Activated CD8-positive, alpha-beta memory T cell treated with anti-CD3 and anti-CD28 coated beads, Interleukin-2, amount 50 U/mL, for 4 hours (primary cell): ENCODE measurements at regions not wholly inside any gene's neighbourhood (a gene's known extent, or its start where the extent isn't known, plus 50 kb on each side); places are given as distances from the start of the nearest gene placed in this dataset.
"Not testable (repeated sequence)": the region's sequence is repeated elsewhere in the genome, so short reads cannot be mapped to it uniquely, and the experiment has no call there.

Experiments
- DNase-seq: peaks from one replicate; pipeline ENCODE4 v3.0.0-alpha.2; 2020

DNA sequence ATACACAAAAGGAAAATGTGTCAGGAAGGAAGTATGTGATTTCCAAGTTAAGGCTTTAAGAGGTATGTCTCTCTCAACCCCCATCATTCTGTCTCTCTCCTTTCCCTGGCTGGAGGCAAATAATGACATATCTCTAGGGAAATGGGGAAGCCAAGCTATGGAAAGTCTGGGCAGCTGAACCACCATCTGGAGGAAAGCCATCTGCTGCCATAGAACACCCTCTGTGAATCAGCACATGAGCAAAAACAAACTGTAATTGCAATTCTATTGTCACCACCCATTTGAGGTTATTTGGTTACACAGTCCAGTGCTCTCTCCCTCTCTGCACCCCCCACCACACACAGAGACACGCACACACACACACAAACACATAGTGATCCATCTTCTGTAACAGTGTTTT, 766.2 kb downstream of the FLRT2 start:
- DNase-seq = no peak

GRCh38 chr14:86288336-86288735, 758.4 kb downstream of the FLRT2 start:
- no peak for DNase-seq

DNA sequence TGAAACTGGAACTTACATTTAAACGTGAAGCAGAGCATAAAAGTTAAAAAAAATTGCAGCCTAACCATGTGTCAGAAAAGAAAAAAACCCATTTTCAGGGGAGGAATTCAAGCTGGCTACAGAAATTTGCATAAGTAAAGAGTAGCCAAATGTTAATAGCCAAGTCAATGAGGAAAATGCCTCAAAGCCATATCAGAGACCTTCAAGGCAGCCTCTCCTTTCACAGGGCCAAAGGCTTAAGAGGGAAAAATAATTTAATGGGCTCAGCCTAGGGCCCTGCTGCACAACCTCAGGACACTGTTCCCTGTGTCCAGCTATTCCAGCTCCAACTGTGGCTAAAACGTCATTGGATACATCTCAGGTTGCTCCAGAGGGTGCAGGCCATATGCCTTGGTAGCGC, 749.5 kb downstream of the FLRT2 start:
- DNase-seq = no peak

GRCh38 chr14:86257973-86258372, 728.0 kb downstream of the FLRT2 start:
- no peak for DNase-seq

DNA sequence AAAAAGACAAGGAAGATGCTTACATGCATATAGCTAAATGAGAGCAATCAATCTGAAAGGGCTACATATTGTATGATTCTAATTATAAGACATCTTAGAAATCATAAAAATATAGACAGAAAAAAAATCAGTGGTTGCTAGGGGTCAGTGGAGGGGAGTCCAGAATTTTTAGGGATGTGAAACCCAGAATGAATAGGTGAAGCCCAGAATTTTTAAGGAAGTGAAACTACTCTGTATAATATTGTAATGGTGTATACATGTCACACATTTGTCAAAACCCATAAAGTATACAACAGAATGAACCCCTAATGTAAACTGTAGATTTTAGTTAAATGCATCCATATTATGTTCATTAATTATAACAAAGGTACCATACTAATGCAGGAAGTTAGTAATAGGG, 713.2 kb downstream of the FLRT2 start:
- DNase-seq = no peak

GRCh38 chr14:86237733-86238132, 707.8 kb downstream of the FLRT2 start:
- DNase-seq = no peak

GRCh38 chr14:86221755-86222154, 691.8 kb downstream of the FLRT2 start:
- no peak for DNase-seq

GRCh38 chr14:86221000-86221399, 691.1 kb downstream of the FLRT2 start:
- DNase-seq = no peak

DNA sequence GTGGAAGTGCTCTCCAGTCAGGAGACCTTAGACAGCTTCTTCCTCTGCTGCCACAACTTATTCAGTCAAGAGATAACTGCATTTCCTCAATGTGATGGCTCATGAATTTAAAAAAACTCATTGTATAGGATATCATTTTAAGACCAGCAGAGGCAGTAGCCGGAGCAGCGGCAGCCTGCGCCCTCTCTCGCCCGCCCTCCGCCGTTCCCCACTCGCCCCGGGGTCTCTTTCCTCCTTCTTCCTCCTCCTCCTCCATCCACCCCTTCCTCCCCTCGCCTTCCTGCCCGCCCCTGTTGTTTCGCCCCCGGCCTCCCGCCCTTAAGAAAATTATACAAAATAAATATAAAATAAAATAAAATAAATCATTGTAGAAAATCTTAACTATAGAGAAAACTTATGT, 687.6 kb downstream of the FLRT2 start:
- DNase-seq = no peak

- DNase-seq = no peak
Observed at GRCh38 chr14:86203843-86204242, 673.9 kb downstream of the FLRT2 start.

DNA sequence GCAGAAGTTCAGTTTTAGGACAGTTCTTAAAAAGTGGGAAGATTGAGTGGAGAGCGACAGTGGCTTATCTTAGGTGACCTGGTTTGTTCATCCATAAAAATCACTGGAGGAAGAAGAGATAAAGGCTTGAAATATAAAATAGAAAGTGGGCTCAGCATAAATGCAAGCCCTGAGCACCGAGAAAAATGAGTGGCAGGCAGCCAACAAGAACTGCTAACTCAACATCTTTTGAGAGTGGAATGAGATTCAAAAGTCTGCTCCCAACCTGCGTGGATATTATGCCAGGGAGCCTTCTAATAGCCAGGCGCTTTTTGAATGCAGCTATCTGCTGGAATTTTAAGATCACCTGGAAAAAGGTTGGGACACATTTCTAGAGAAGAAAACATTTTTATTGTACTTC, 666.5 kb downstream of the FLRT2 start:
- DNase-seq = no peak

GRCh38 chr14:86193756-86194155, 663.8 kb downstream of the FLRT2 start:
- DNase-seq = no peak

DNA sequence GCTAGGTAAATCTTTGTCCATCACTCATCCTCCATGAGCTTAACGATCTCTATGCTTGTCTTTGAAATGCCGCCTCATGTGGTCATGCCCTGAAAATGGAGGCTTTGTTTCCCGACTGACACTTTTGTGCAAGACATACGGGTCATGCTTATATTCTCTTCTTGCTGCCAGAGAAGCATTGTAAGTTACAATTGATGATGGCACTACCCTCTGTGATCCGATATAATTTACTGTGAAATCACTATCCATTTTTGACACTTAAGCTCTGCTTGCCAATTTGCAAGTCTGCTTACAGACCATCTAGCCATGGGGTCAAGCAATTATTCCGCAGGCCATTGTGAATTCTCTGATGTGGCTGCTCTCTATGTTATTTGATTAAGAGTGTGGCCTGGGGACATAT, 650.0 kb downstream of the FLRT2 start:
- no peak for DNase-seq

DNA sequence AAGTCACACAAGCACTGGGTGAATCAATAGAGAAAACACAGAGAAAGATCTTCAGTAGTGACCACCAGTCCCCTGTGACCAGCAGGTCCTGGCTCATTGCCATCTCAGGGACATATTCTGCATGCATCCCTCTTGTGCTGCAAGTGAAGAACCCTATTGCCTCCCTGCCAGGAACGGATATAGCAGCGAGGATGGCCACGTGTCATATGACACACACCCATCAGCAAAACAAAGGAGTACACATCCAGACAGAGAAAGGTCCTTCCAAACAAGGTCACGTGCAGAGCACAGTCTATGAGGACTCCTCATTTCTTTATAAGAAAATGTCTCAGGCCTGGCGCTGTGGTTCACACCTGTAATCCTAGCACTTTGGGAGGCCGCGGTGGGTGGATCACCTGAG, 638.4 kb downstream of the FLRT2 start:
- no peak for DNase-seq

DNA sequence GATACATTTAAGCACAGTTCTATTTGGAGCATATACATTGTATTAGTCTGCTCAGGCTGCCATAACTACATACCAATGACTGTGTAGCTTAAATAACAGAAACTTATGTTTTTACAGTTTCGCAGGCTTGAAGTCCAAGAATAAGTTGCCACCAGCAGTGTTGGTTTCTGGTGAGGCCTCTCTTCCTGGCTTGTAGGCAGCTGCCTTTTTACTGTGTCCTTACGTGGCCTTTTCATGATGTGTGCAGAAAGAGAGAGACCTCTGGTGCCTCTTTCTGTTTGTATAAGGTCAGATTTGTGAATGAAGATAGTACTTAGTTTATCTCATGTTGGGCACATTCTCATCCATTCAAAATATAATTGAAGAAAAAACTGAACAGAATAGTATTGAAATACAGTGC, 636.6 kb downstream of the FLRT2 start:
- DNase-seq = no peak

DNA sequence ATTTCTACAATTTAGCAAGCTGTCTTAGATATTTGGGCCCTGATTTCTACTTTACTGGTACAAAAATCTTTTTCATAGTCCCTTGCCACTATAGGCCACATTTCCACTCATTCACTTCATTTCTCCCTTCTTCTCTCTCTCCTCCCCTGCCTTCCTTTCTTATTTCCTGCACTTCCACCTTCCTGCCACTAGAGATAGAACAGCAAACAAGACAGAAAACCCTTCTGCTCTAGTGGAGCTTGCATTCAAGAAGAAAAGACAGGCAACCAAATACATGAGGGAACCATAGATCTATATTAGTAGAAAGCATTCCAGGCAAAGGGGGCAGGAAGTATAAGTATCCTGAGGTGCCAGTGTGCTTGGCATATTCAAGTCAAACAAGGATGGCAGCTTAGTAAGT, 623.5 kb downstream of the FLRT2 start:
- DNase-seq = no peak

- DNase-seq = no peak
Observed at GRCh38 chr14:86143248-86143647, 613.3 kb downstream of the FLRT2 start.

DNA sequence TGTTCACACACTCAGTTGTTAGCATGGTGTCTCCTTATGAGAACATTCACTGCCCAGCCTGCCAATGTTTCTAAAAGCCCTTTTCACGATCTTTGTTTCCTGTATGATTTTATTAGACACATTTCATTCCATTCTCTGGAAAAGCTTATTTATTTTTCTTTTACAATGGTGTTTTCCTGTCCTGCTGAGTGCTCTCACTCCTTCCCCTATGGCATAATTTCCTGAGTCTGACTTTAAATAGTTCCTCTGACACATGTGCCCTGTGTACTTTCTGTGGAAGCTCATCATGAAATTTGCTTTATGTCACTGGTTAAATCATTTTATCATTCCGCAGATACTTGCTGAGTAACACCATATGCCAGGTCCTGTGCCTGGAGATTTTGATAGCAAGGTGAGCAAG, 612.0 kb downstream of the FLRT2 start:
- DNase-seq = no peak

- DNase-seq = no peak
Observed at GRCh38 chr14:86129426-86129825, 599.5 kb downstream of the FLRT2 start.

- no peak for DNase-seq
Observed at GRCh38 chr14:86124328-86124727, 594.4 kb downstream of the FLRT2 start.

DNA sequence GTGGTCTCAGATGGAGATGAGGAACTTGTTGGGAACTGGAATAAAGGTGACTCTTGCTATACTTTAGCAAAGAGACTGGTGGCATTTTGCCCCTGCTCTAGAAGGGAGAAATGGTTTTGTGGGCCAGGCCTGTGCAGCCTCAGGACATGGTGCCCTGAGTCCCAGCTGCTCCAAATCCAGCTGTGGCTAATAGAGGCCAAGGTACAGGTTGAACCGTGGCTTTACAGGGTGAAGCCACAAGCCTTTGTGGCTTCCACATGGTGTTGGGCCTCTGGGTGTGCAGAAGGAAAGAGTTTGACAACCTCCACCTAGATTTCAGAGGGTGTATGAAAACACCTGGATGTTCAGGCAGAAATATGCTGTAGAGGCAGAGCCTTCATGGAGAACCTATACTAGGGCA, 586.0 kb downstream of the FLRT2 start:
- DNase-seq = no peak

GRCh38 chr14:86110871-86111270, 580.9 kb downstream of the FLRT2 start:
- not testable (repeated sequence) for DNase-seq

- DNase-seq = no peak
Observed at GRCh38 chr14:86104691-86105265, 574.8 kb downstream of the FLRT2 start.

DNA sequence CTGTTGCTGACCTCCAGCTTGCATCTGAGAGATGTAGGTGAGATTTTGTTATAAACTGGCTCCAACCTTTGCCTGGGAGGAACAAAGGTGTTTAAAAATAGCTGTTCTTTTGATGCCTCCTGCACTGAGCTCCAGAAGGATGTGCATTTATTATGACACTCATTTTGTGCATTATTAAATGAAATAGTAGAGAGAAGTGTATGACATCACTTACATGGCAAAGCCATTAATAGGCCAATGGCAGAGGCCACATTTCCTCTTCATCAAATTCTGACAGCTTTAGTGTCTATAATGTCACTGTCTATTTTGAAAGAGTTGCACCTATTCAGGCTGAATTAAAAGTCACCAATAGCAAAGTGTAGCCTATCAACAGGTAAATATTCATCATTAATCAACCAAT, 564.6 kb downstream of the FLRT2 start:
- no peak for DNase-seq

DNA sequence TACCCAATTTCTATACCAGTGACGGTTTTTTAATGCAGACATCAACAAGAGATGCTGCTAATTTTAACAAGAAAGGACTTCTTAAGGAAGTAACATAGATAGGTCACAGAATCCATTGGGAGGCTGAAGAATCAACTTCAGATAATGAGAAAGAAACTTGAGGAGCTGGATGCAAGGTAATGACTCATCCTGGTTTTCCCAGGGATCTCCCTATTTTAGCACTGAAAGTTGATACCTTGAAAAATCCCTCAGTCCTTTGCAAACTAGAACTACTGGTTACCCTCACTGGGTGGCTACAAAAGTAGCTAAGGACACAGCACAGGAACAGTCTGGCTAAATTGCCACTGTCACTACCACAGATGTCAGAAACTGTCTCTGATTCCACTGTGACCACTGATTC, 561.9 kb downstream of the FLRT2 start:
- no peak for DNase-seq

GRCh38 chr14:86088156-86088555, 558.2 kb downstream of the FLRT2 start:
- DNase-seq = no peak
